ENCODE measurements at regions not wholly inside any gene's neighbourhood (a gene's known extent, or its start where the extent isn't known, plus 50 kb on each side); places are given as distances from the start of the nearest gene placed in this dataset.

- no peak for TF ChIP-seq REST (IDR thresholded peaks at IDR 0.05; ENCODE audit: low read depth)
- TF ChIP-seq CEBPB (IDR thresholded peaks at IDR 0.05) = no peak
- TF ChIP-seq, protein P1, sequence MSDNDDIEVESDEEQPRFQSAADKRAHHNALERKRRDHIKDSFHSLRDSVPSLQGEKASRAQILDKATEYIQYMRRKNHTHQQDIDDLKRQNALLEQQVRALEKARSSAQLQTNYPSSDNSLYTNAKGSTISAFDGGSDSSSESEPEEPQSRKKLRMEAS (IDR thresholded peaks at IDR 0.05) = no peak
- TF ChIP-seq USF1 (IDR thresholded peaks at IDR 0.05) = no peak
- no peak for TF ChIP-seq EP300 (IDR thresholded peaks at IDR 0.05; ENCODE audit: borderline replicate concordance)
- TF ChIP-seq YY1 (IDR thresholded peaks at IDR 0.05; ENCODE audit: low read depth) = no peak
- TF ChIP-seq TCF12 (IDR thresholded peaks at IDR 0.05; ENCODE audit: low read depth) = no peak
- no peak for TF ChIP-seq RAD21 (IDR thresholded peaks at IDR 0.05; ENCODE audit: low read depth)
- TF ChIP-seq TAF1 (IDR thresholded peaks at IDR 0.05; ENCODE audit: low read depth) = no peak
- TF ChIP-seq EGR1 (IDR thresholded peaks at IDR 0.05) = no peak
- no peak for TF ChIP-seq NFIC (IDR thresholded peaks at IDR 0.05)
Measured at GRCh38 chr2:120796094-120796493, 60.4 kb downstream of the GLI2 start.
